ENCODE measurements at regions not wholly inside any gene's neighbourhood (a gene's known extent, or its start where the extent isn't known, plus 50 kb on each side); places are given as distances from the start of the nearest gene placed in this dataset.
A peak's percentile ranks its signal among the peaks of the same experiment; 100 is the strongest.

DNA sequence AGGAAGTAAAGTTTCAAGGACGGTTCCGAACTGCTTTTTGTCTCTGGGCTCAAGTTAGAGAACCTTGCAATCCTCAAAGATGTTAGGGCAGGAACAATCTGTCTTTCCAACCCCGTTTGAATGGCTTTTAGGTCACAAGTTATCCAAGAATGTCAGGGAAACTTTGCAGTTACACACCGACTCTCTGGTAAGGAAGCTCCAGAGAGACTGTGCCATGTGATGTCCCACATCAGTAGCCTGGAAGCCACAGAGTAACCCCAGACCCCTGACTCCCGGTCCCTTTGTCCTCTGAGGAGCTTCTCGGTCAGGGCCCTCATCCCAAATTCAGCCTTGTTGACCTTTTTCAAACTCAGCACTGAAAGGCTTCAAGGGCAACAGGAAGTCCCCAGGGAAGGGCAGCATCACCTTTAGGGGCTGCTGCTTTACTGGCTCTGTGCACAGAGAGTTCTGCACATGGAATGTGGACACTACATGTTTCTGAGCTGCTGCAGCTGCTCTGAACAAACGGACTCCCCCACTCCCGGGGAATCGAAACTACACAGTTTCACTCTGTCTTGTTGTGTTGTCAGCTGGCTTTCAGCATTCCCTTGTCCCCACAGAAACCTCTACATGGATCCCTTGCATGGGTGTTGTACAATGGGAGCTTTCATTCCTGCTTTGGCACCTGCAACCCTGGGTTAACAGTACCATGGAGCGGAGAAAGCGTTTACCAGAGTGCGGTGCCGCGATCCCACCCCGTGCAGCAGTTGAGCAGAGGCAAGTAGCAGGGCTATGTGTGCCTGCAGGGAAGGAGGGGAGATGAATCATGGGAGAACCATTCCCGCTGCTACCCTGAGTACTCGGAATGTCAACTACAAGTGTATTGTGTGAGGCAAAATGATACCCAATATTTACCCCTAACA is 408.2 kb upstream of the THBS1 start:
- no peak for DNase-seq (ENCODE audit: low read depth, low spot score)

DNA sequence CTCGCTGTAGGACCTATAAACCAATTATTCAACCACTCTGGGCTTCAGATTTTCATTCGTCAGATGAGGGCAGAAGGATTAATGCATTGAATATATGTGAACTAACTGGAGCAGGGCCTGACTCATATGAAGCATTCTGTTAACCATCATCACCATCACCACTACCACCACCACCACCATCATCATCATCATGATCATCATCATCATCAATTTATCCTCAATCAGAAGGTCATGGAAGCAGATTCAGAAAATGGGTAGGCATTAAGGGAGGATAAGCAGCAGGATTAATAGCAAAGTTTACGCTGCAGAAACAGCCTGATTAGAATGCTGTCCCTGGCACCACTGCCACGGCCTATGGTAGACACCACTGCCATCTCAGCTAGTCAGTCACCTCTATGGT is 407.5 kb upstream of the THBS1 start:
- no peak for DNase-seq (ENCODE audit: low read depth, low spot score)

DNA sequence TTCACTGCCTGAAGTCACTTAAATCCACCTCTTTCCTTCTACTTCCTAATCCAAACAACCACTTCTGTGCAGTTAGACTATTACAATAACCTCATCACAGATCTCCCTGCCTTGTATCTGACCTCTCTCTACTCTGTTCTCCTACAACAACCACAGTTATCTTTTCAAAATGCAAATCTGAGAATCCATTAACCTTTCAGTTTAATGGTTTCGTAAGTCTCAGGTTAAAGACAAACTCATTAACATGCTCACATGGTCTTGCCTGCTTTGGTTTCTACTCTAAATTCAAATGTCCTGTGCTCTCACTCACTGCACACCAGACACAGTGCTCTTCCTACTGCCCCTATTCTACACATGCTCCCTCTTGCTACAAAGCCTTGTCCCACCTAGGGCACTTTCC is 406.5 kb upstream of the THBS1 start:
- DNase-seq (ENCODE audit: low read depth, low spot score): no peak

DNA sequence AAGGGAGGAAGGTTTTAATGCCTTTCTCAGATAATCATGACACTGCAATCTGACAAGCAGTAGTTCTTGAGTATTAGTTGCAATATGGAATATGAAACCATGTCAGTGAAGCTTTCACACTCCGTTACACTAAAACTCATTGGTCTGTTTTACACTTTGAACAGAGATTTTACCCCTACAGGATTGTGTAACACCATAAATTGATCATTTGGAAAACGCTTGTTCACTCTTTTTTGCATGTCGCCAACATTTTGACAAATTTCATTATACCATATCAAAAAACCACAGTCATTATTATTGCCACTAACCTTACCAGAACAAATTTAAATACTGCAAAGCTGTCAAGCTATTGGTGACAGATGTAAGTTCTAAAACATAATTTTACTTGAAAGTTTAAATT is 404.8 kb upstream of the THBS1 start:
- DNase-seq (ENCODE audit: low read depth, low spot score): no peak

DNA sequence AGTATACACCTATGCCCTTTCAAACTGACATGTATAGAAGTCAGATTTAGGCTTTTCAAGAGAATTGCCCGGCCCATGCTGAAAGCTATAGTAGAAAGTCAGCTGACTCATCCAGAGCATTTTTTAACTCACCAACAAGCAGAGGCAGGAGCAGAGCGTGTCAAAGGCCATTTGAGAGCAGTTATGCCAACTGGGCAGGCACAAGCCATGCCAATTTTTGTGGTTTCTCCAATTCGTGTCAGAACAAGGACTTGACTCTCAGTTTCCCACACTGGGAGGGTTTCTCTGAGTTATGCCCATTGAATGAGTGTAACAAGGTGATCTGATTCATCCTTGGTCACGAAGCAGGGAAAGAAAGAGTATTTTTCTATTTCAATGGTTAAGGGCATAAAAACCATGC is 403.3 kb upstream of the THBS1 start:
- DNase-seq (ENCODE audit: low read depth, low spot score): no peak

DNA sequence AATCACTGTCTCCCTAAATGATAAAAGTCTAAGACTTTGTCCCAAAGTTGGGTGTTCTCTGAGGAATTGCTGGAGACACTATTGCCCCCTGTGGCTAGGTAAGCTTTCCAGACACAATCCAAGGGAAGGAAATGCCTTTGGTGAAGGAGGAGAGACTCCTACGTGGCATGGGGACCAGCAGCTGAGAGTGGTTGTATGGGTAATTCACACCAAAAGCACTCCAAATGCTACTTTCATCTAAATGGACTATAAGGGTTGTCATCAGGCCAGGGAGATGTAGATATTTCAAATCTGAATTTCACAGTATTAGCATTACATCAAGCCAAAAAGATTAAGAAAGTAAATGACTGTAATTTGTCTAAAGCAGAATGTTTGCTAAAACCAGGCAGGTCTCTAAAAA is 400.8 kb upstream of the THBS1 start:
- no peak for DNase-seq (ENCODE audit: low read depth, low spot score)

DNA sequence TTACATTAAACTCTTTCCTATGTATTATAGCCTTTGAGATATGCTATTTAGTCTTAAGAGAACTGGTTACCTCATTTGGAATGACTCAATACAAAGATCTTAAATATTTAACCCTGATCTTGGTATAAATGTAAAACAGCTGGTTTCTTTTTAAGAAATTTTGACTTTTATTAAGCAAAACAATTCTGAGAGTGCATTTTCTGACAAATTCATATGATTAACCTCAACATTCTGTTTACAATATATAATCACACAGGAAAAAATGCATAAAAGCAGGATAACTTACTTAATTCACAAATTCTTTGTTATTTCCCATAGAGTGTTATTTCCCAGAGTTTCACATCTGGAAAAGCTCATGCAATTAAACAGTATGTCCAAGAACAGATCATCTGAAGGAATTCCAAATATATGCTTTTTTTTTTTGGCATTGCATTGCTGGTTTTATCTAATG is 400.4 kb upstream of the THBS1 start:
- no peak for DNase-seq (ENCODE audit: low read depth, low spot score)

DNA sequence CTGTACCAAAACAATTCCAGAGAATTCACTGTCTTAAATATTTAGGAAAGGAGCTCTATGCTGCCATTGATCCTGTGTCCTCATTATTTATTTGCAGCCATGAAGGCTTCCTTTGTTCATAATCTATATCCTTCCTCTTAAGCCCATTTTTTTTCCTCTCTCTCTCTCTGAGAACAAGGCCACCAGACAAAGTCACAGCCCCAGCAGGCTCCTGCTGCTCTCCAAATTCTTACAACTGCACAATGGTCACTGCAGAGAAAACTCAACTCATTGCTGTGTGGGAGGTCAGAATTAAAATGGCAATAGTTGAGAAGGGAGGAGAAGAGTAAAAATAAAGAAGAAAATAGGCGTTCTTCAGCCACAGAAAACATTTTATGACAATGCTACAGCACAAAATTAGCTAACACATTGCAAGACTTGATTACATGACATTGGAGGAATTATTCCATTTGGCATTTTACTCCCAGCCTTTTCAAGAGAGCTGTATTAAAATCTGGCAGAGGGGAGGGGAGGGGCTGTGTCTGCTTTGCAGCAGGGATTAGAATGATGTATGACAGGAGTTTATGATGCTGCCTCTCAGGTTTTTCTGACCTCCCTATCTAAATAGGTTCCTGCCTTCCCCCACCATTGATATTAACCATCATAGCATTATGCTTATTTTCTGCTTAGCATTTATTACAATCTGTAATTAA is 399.7 kb upstream of the THBS1 start:
- DNase-seq (ENCODE audit: low read depth, low spot score): no peak

DNA sequence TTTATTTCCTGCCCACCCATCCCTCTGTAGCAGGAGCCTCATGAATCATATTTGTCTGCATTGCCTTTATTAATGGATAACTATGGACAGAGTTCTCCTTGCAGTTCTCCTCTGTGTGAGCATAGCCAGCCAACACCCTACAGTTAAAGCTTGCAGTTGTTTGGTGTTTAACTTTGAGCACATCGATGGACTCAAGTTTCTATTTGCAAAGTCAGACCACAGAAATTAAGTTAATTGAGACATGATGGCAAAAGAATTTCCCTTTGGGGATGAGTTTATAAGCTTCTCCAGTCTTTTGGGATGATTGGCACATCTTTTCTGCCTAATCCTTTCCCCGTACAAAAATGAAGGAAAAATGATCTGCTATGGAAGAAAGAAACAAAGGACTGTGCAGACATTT is 398.9 kb upstream of the THBS1 start:
- no peak for DNase-seq (ENCODE audit: low read depth, low spot score)

DNA sequence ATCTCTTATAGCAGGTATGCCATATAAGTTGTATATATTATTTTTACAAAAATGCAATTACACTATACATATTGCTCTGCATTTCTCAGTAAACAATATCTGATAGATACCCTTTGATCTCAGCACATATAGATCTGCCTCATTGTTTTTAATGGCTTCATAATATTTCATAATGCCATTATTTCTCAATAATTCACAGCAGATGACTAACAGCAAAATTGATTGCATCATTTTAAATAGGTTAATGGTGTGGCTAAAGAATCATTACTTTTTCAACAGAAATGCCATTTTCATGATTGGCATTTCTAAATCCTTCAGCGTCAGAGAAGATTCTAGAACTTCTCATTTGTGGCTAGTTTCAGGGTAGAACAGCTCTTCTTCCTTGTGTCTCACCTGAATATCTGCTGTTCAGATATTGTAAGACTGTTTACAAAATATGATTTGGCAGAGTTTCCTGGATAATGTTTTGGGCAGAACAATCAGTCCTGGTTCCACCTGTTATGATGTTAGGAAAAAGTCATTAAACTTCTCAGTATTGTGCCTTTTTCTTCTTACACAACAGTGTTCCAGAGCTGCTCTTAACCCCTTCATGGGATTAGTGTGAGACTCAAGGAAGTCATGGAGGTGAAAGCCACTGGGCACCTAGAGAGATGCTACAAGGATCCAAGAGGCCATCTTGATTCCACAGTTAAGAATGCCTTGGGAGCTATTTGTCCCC is 397.6 kb upstream of the THBS1 start:
- DNase-seq (ENCODE audit: low read depth, low spot score): no peak

DNA sequence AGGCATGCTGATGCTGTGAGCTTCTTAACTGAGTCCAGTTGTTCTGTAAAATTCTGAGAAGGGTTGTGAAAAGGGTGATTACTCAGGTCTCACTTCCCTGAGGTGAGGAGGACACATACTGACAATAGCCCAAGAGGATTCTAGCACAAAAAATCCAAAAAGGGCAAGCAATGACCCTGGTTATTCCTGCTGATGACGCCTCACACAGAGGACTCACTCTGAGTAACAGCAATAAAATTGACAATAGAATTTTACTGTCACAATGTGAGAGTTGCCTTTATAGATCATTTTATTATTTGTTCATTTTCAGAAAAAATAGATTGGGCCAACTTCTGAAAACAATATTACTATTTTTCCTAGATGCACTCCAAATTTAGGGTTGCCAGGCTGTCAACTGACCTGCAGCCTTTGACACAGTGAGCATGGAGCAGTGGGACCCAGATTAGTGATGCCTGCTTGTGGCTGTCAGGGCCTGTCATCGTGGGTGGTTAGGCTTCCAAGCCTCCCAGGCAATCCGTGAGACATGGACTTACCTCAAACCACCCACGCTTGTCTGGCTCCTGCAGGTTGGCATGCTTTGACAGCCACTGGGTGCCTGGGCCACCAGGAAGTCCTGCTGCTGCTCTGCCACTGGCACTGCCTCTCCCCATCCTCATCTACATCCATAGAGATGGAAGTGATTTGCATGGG is 396.0 kb upstream of the THBS1 start:
- no peak for DNase-seq (ENCODE audit: low read depth, low spot score)

DNA sequence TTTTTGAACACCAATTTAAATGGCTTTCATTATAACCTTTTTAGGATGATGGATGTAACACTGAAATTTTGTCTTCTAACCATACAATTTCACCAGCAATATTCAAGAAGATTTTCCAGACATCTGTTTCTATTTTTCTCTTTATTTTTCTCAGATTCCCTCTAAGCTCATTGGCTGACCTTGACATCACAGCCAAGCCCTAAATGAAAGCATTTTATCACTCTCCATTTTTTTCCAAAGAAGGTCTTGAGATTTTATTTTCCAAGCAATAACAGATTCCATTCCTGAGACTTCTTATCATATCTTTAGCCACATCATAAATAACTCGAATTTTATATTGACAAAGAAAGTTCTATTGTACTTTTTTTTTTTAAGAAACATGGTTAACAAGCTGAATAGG is 392.6 kb upstream of the THBS1 start:
- no peak for DNase-seq (ENCODE audit: low read depth, low spot score)

DNA sequence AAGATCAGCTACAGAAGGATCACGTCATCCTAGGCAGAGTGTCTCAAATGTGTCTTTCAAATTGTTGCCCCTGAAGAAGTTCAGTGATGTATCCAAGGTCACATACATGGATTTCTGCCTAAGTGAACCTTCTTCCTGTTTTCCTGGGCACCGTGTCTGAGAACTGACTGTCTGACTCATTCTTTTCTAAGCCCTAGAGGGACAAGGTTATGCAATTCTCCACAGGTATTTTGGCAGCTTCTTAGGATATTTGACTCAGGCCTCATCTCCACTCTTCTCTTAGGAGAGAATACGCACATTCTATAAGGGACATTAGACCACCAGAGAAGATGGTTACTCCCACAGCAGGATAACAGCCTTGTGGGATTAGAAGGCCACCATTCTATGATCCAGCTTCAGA is 391.9 kb upstream of the THBS1 start:
- DNase-seq (ENCODE audit: low read depth, low spot score): no peak

DNA sequence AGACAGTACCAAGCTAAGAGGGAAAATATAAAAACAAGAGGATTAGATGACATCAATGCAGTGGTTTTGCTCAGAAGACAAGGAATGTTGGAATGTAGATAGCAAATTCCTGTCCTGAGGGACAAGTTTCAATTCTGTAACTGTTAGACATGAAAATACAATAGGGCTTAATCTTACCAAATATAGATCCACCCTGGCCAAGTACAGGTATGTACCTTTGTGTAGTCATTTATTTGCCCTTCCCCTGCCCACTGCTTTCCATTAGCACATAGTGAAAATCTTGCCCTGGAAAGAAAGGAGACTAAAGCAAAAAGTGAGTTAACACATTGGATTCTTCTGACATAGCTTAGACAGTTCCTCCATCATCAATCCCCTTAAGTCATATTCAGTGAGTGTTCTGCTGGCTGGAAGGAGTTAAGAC is 389.0 kb upstream of the THBS1 start:
- DNase-seq (ENCODE audit: low read depth, low spot score): no peak

DNA sequence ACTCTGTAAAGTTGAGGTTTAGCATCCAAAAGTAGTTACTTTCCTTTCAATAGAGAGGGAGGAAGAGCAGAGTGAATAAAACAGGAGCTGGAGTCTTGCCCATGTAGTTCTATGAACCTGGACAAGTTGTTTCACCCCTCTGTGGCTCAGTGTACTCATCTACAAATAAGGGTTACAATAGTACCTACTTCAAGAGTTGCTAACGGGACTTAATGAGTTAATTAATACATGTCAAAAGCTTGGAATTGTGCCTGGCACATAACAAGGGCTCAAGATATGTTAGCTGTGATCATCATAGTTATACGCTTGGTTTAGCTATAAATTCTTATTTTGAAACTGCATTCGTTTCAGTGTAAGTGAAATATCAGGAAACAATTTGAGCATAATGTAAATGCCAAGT is 388.5 kb upstream of the THBS1 start:
- no peak for DNase-seq (ENCODE audit: low read depth, low spot score)

DNA sequence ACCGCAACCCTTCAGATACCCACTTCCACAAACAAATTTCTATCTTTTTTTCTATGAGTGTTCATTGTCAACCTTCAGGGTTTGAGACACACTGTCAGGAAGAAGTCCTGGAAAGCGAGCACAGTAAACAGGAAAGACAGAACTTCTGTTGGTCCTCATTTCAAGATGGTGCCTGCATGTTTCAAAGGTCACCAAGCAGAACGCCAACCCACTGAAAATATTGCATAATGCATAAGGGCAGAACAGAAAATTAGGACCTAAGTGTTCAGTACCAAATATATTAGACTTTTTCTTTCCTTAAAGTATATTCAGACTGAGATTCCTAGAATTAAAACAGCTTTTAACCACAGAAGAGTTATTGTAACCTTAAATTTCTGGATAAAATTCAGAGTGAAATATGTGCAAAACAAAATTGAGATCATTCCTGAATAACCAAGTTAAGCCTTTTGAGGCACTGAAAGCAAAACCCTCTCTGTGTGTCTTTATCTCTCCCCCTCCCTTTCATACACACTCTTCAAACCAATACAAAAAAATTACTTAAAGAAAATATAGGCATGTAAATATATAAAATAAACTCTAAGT is 387.8 kb upstream of the THBS1 start:
- no peak for DNase-seq (ENCODE audit: low read depth, low spot score)

DNA sequence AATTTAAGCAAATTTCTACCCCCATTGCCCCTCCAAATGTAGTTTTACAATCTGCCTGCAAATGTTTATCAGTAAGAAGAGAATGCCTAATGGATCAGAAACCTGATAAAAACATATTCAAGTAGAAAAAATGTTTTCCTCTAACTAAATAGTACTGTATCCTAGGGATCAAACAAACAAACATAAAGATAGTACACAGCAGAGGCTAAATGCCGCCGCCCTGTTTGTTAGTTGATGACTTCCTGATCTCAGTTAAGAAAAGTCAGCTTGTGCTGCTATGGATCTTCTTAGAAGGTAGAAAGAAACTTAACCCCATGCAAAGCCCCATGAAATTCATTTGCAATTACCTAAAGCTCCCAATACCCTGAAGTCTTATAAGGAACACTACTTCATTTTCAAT is 387.3 kb upstream of the THBS1 start:
- DNase-seq (ENCODE audit: low read depth, low spot score): no peak

DNA sequence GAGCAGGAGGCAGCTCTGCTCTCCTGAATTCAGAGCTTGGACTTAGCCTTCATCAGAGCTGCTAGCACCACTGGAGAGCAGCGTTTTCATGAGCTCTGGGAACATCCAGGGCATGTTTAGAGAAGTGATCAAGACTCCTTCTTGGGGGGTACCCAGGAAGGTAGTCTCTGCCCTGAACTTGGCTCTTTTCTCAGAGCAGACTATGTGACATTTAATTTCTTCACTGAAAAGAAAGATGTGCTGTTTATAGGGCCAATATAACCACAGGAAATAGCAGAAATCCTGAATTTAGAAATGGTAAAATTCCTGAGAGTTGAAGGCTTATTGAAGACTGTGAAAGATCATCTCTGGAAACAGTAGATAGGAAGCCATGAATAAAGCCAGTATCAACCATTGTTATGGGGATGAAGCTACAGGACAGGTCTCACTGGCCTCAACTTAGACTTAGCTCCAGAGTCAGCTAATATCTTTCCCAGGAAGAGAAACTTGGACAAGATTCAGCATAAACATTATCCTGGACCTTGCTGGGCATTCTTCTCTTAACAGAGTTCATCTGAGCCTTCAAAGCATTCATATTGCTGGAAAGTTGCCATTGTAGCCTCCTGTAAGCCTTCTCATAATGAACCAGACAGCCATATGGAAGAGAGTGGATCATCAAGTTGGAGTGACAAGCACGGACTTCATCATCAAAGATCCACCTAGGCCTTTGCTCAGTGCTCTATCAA is 386.6 kb upstream of the THBS1 start:
- peak; percentile 51 for DNase-seq (ENCODE audit: low read depth, low spot score)

DNA sequence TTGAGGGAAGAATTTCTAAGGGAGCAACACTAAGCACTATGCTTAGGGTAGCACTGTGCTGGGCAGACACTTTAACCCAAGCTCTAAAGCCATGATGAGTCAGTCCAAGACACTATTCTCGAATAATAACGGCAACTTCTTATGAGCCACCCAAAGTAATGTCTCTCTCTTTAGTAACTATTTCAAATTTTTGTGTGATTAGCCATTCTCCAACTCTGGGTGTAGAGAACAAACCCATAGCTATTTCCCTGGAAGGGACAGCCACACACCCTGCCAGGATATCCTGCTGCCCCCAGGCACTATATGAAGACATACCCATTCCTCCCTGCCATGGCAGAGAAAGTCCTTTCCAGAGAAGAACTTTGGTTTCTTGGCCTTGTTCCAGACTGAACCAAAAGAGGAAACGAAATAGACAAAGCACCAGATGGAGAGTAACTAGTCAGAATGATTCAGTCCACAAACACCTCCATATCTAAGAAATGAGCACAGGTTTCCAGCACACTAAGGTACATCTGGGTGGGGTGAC is 384.9 kb upstream of the THBS1 start:
- DNase-seq (ENCODE audit: low read depth, low spot score): no peak
